ENCODE measurements at regions not wholly inside any gene's neighbourhood (a gene's known extent, or its start where the extent isn't known, plus 50 kb on each side); places are given as distances from the start of the nearest gene placed in this dataset.

- no peak for TF ChIP-seq MXD4 (CRISPR knock-in tag; IDR thresholded peaks at IDR 0.05)
- no peak for TF ChIP-seq TCF7 (IDR thresholded peaks at IDR 0.05; ENCODE audit: low read depth)
- TF ChIP-seq ZNF572 (CRISPR knock-in tag; IDR thresholded peaks at IDR 0.05): no peak
- TF ChIP-seq, protein P1, sequence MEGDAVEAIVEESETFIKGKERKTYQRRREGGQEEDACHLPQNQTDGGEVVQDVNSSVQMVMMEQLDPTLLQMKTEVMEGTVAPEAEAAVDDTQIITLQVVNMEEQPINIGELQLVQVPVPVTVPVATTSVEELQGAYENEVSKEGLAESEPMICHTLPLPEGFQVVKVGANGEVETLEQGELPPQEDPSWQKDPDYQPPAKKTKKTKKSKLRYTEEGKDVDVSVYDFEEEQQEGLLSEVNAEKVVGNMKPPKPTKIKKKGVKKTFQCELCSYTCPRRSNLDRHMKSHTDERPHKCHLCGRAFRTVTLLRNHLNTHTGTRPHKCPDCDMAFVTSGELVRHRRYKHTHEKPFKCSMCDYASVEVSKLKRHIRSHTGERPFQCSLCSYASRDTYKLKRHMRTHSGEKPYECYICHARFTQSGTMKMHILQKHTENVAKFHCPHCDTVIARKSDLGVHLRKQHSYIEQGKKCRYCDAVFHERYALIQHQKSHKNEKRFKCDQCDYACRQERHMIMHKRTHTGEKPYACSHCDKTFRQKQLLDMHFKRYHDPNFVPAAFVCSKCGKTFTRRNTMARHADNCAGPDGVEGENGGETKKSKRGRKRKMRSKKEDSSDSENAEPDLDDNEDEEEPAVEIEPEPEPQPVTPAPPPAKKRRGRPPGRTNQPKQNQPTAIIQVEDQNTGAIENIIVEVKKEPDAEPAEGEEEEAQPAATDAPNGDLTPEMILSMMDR (CRISPR knock-in tag; IDR thresholded peaks at IDR 0.05): no peak
- TF ChIP-seq ZNF773 (CRISPR knock-in tag; IDR thresholded peaks at IDR 0.05; ENCODE audit: borderline replicate concordance): no peak
- no peak for TF ChIP-seq POLR2AphosphoS2 (IDR thresholded peaks at IDR 0.05; ENCODE audit: low read depth, low read length)
- no peak for TF ChIP-seq FOXK2 (IDR thresholded peaks at IDR 0.05)
- no peak for TF ChIP-seq REST (IDR thresholded peaks at IDR 0.05; ENCODE audit: borderline replicate concordance in 1 of 2, low read depth in 1 of 2, low read length in 2 of 2)
- no peak for TF ChIP-seq HCFC1 (IDR thresholded peaks at IDR 0.05; ENCODE audit: low read depth, low read length)
- TF ChIP-seq NONO (IDR thresholded peaks at IDR 0.05): no peak
- no peak for TF ChIP-seq NONO (CRISPR knock-in tag; conservative IDR thresholded peaks at IDR 0.05)
- no peak for TF ChIP-seq ZNF317 (CRISPR knock-in tag; IDR thresholded peaks at IDR 0.05)
- no peak for TF ChIP-seq RFX5 (IDR thresholded peaks at IDR 0.05; ENCODE audit: low read depth, low read length)
- TF ChIP-seq, protein P2, sequence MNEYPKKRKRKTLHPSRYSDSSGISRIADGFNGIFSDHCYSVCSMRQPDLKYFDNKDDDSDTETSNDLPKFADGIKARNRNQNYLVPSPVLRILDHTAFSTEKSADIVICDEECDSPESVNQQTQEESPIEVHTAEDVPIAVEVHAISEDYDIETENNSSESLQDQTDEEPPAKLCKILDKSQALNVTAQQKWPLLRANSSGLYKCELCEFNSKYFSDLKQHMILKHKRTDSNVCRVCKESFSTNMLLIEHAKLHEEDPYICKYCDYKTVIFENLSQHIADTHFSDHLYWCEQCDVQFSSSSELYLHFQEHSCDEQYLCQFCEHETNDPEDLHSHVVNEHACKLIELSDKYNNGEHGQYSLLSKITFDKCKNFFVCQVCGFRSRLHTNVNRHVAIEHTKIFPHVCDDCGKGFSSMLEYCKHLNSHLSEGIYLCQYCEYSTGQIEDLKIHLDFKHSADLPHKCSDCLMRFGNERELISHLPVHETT (CRISPR knock-in tag; conservative IDR thresholded peaks at IDR 0.05): no peak
These were observed 153.6 kb upstream of the PPP2R2D start for GRCh38 chr10:131747251-131747650.
